Peyer's patch (tissue), 4 donors: ENCODE measurements at regions not wholly inside any gene's neighbourhood (a gene's known extent, or its start where the extent isn't known, plus 50 kb on each side); places are given as distances from the start of the nearest gene placed in this dataset.
"Not testable (repeated sequence)": the region's sequence is repeated elsewhere in the genome, so short reads cannot be mapped to it uniquely, and the experiment has no call there.

ENCODE experiments used
- DNase-seq, 3 donors: peaks; one replicate each; pipeline ENCODE4 v3.0.0-alpha.2; 2017 to 2019
- H3K27ac ChIP-seq, 4 donors: fragments of 200-600 bp; sonication (generic); one replicate each; pipeline ENCODE4 v1.5.1; 2016 to 2019
- H3K27me3 ChIP-seq, 2 donors: fragments of 200-600 bp; sonication (generic); one replicate each; pipeline ENCODE4 v1.5.1; 2019
- H3K36me3 ChIP-seq, 3 donors: fragments of 200-600 bp; sonication (generic); one replicate each; pipeline ENCODE4 v1.5.1; 2016 to 2019
- H3K4me1 ChIP-seq, 4 donors: fragments of 200-600 bp; sonication (generic); one replicate each; pipeline ENCODE4 v1.5.1; 2016 to 2019
- H3K4me3 ChIP-seq, 4 donors: fragments of 200-600 bp; sonication (generic); 1 replicate in 3 of 4; 2 replicates in 1 of 4; pipeline ENCODE4 v1.5.1; 2016 to 2019; ENCODE audit warnings: mild to moderate bottlenecking in 1 of 4
- H3K9me3 ChIP-seq, 4 donors: fragments of 200-600 bp; sonication (generic); one replicate each; pipeline ENCODE4 v1.5.1; 2016 to 2019; ENCODE audit warnings: mild to moderate bottlenecking in 1 of 4
- CTCF ChIP-seq, 6 experiments: fragments of 450-650 bp in 4 of 6; fragments of 200-600 bp in 2 of 6; sonication (generic) in 1 of 6; IDR thresholded peaks; one replicate each; pipeline ENCODE4 v1.5.1; 2017 to 2019; ENCODE audit warnings: antibody characterized with exemption in 6 of 6, mild to moderate bottlenecking in 3 of 6, moderate library complexity in 1 of 6
- POLR2A ChIP-seq, 2 donors: fragments of 450-650 bp; IDR thresholded peaks; one replicate each; pipeline ENCODE4 v1.5.1; 2017; ENCODE audit warnings: antibody characterized with exemption in 2 of 2, mild to moderate bottlenecking in 2 of 2, moderate library complexity in 2 of 2

- no peak for DNase-seq
- Histone ChIP-seq H3K27ac (no peak overlapping the region), H3K36me3 (no peaks in the 10 kb centered on the region), H3K9me3 (no peaks in the 10 kb centered on the region), H3K27me3 (no peaks in the 10 kb centered on the region), H3K4me1 (no peaks in the 10 kb centered on the region), H3K4me3 (no peak overlapping the region)
- no peak for TF ChIP-seq POLR2A (IDR thresholded peaks at IDR 0.05)
- TF ChIP-seq CTCF (IDR thresholded peaks at IDR 0.05): no peak
Observed at GRCh38 chr4:32700838-32701237, 1980.7 kb downstream of the PCDH7 start.

- Histone ChIP-seq H3K9me3 (no peaks in the 10 kb centered on the region), H3K27me3 (no peaks in the 10 kb centered on the region), H3K27ac (no peak overlapping the region), H3K4me1 (no peaks in the 10 kb centered on the region), H3K36me3 (no peaks in the 10 kb centered on the region), H3K4me3 (no peak overlapping the region)
- no peak for DNase-seq
- TF ChIP-seq POLR2A (IDR thresholded peaks at IDR 0.05) (no peak), CTCF (IDR thresholded peaks at IDR 0.05) (no peak)
Observed at GRCh38 chr4:32706893-32707292, 1986.7 kb downstream of the PCDH7 start.

GRCh38 chr4:32716090-32716620 is 1996.0 kb downstream of the PCDH7 start:
- H3K36me3 ChIP-seq, DNase-seq, H3K4me3 ChIP-seq, H3K27ac ChIP-seq, H3K27me3 ChIP-seq, H3K4me1 ChIP-seq, H3K9me3 ChIP-seq: not testable (repeated sequence)

GRCh38 chr4:32735856-32736590 is 2015.9 kb downstream of the PCDH7 start:
- Histone ChIP-seq H3K4me3 (no peak overlapping the region), H3K27ac (no peak overlapping the region), H3K27me3 (no peaks in the 10 kb centered on the region), H3K36me3 (no peaks in the 10 kb centered on the region), H3K4me1 (no peaks in the 10 kb centered on the region), H3K9me3 (no peaks in the 10 kb centered on the region)
- DNase-seq: no peak
- TF ChIP-seq POLR2A (IDR thresholded peaks at IDR 0.05) (no peak), CTCF (IDR thresholded peaks at IDR 0.05) (no peak)

- Histone ChIP-seq H3K27me3 (no peaks in the 10 kb centered on the region), H3K4me1 (no peaks in the 10 kb centered on the region), H3K36me3 (no peaks in the 10 kb centered on the region), H3K4me3 (no peak overlapping the region), H3K9me3 (no peaks in the 10 kb centered on the region), H3K27ac (no peak overlapping the region)
- TF ChIP-seq CTCF (IDR thresholded peaks at IDR 0.05): no peak
- TF ChIP-seq POLR2A (IDR thresholded peaks at IDR 0.05): no peak
- no peak for DNase-seq
Observed at GRCh38 chr4:32744211-32744610, 2024.0 kb downstream of the PCDH7 start.

GRCh38 chr4:32745351-32745750 is 2025.2 kb downstream of the PCDH7 start:
- no peaks in the 10 kb centered on the region for H3K4me1 ChIP-seq
- H3K4me3 ChIP-seq: no peak overlapping the region
- no peaks in the 10 kb centered on the region for H3K36me3 ChIP-seq
- no peaks in the 10 kb centered on the region for H3K27me3 ChIP-seq
- no peaks in the 10 kb centered on the region for H3K9me3 ChIP-seq
- H3K27ac ChIP-seq: no peak overlapping the region
- DNase-seq: no peak
- TF ChIP-seq CTCF (IDR thresholded peaks at IDR 0.05) (no peak), POLR2A (IDR thresholded peaks at IDR 0.05) (no peak)
